ENCODE measurements at regions not wholly inside any gene's neighbourhood (a gene's known extent, or its start where the extent isn't known, plus 50 kb on each side); places are given as distances from the start of the nearest gene placed in this dataset.
"Not testable (repeated sequence)": the region's sequence is repeated elsewhere in the genome, so short reads cannot be mapped to it uniquely, and the experiment has no call there.

GRCh38 chr3:159674583-159674982, 314.1 kb upstream of the IL12A start:
- no peaks in the 10 kb centered on the region for H3K9me3 ChIP-seq (ENCODE audit: control insufficient read depth, insufficient read depth, low read depth, low read length)
- no peaks in the 10 kb centered on the region for H3K79me2 ChIP-seq (ENCODE audit: control insufficient read depth, insufficient read depth, low read length)
- no peak overlapping the region for H3K27ac ChIP-seq (ENCODE audit: insufficient read depth, low read length)
- H3K4me3 ChIP-seq (replicated peaks in 1 of 4; ENCODE audit: control extremely low read depth in 1 of 4, insufficient read depth in 1 of 4, low read depth in 3 of 4, low read length in 4 of 4), result no peak overlapping the region
- DNase-seq (ENCODE audit: low read depth in 2 of 2), result no peak
- TF ChIP-seq CTCF (conservative IDR thresholded peaks at IDR 0.05 in 1 of 2, IDR thresholded peaks at IDR 0.05 in 1 of 2; ENCODE audit: low read depth in 1 of 2, low read length in 2 of 2), result no peak
- TF ChIP-seq EZH2 (IDR thresholded peaks at IDR 0.05; ENCODE audit: low read length, missing control alignments), result no peak
- H4K20me1 ChIP-seq (ENCODE audit: control insufficient read depth, extremely low read depth, insufficient read depth, low read length), result no peaks in the 10 kb centered on the region
- H3K36me3 ChIP-seq (ENCODE audit: control insufficient read depth, insufficient read depth, low read length), result no peaks in the 10 kb centered on the region
- no peak overlapping the region for H3K9ac ChIP-seq (ENCODE audit: insufficient read depth, low read length)
- H3K4me1 ChIP-seq (ENCODE audit: control insufficient read depth, extremely low read depth, insufficient read depth, low read length), result no peaks in the 10 kb centered on the region
- H3K27me3 ChIP-seq (ENCODE audit: control insufficient read depth, insufficient read depth, low read length), result no peaks in the 10 kb centered on the region
- H3K4me2 ChIP-seq (ENCODE audit: extremely low read depth, insufficient read depth, low read length), result no peak overlapping the region
- no peak overlapping the region for H2AFZ ChIP-seq (ENCODE audit: low read length)

GRCh38 chr3:159675285-159675684, 313.4 kb upstream of the IL12A start:
- no peak for DNase-seq (ENCODE audit: low read depth in 2 of 2)
- Histone ChIP-seq H3K36me3 (ENCODE audit: control insufficient read depth, insufficient read depth, low read length) (no peaks in the 10 kb centered on the region), H3K27me3 (ENCODE audit: control insufficient read depth, insufficient read depth, low read length) (no peaks in the 10 kb centered on the region), H3K79me2 (ENCODE audit: control insufficient read depth, insufficient read depth, low read length) (no peaks in the 10 kb centered on the region), H3K9me3 (ENCODE audit: control insufficient read depth, insufficient read depth, low read depth, low read length) (no peaks in the 10 kb centered on the region), H3K4me3 (replicated peaks in 1 of 4; ENCODE audit: control extremely low read depth in 1 of 4, insufficient read depth in 1 of 4, low read depth in 3 of 4, low read length in 4 of 4) (no peak overlapping the region), H4K20me1 (ENCODE audit: control insufficient read depth, extremely low read depth, insufficient read depth, low read length) (no peaks in the 10 kb centered on the region), H3K9ac (ENCODE audit: insufficient read depth, low read length) (no peak overlapping the region), H2AFZ (ENCODE audit: low read length) (no peak overlapping the region), H3K27ac (ENCODE audit: insufficient read depth, low read length) (no peak overlapping the region), H3K4me1 (ENCODE audit: control insufficient read depth, extremely low read depth, insufficient read depth, low read length) (no peaks in the 10 kb centered on the region), H3K4me2 (ENCODE audit: extremely low read depth, insufficient read depth, low read length) (no peak overlapping the region)
- TF ChIP-seq CTCF (conservative IDR thresholded peaks at IDR 0.05 in 1 of 2, IDR thresholded peaks at IDR 0.05 in 1 of 2; ENCODE audit: low read depth in 1 of 2, low read length in 2 of 2) (no peak), EZH2 (IDR thresholded peaks at IDR 0.05; ENCODE audit: low read length, missing control alignments) (no peak)

GRCh38 chr3:159679900-159680299, 308.7 kb upstream of the IL12A start:
- Histone ChIP-seq H3K4me1 (ENCODE audit: control insufficient read depth, extremely low read depth, insufficient read depth, low read length) (no peaks in the 10 kb centered on the region), H3K79me2 (ENCODE audit: control insufficient read depth, insufficient read depth, low read length) (no peaks in the 10 kb centered on the region), H3K27ac (ENCODE audit: insufficient read depth, low read length) (no peak overlapping the region), H2AFZ (ENCODE audit: low read length) (no peak overlapping the region), H3K9ac (ENCODE audit: insufficient read depth, low read length) (no peak overlapping the region), H3K4me2 (ENCODE audit: extremely low read depth, insufficient read depth, low read length) (no peak overlapping the region), H3K36me3 (ENCODE audit: control insufficient read depth, insufficient read depth, low read length) (no peaks in the 10 kb centered on the region), H3K27me3 (ENCODE audit: control insufficient read depth, insufficient read depth, low read length) (no peaks in the 10 kb centered on the region), H3K9me3 (ENCODE audit: control insufficient read depth, insufficient read depth, low read depth, low read length) (no peaks in the 10 kb centered on the region), H4K20me1 (ENCODE audit: control insufficient read depth, extremely low read depth, insufficient read depth, low read length) (no peaks in the 10 kb centered on the region), H3K4me3 (replicated peaks in 1 of 4; ENCODE audit: control extremely low read depth in 1 of 4, insufficient read depth in 1 of 4, low read depth in 3 of 4, low read length in 4 of 4) (no peak overlapping the region)
- TF ChIP-seq EZH2 (IDR thresholded peaks at IDR 0.05; ENCODE audit: low read length, missing control alignments), result no peak
- TF ChIP-seq CTCF (conservative IDR thresholded peaks at IDR 0.05 in 1 of 2, IDR thresholded peaks at IDR 0.05 in 1 of 2; ENCODE audit: low read depth in 1 of 2, low read length in 2 of 2), result no peak
- DNase-seq (ENCODE audit: low read depth in 2 of 2), result no peak

GRCh38 chr3:159681717-159682116, 306.9 kb upstream of the IL12A start:
- H3K79me2 ChIP-seq (ENCODE audit: control insufficient read depth, insufficient read depth, low read length); H3K4me2 ChIP-seq (ENCODE audit: extremely low read depth, insufficient read depth, low read length); H3K9me3 ChIP-seq (ENCODE audit: control insufficient read depth, insufficient read depth, low read depth, low read length); H3K9ac ChIP-seq (ENCODE audit: insufficient read depth, low read length); H3K27ac ChIP-seq (ENCODE audit: insufficient read depth, low read length); H4K20me1 ChIP-seq (ENCODE audit: control insufficient read depth, extremely low read depth, insufficient read depth, low read length); H3K4me3 ChIP-seq (replicated peaks in 1 of 4; ENCODE audit: control extremely low read depth in 1 of 4, insufficient read depth in 1 of 4, low read depth in 3 of 4, low read length in 4 of 4); H3K27me3 ChIP-seq (ENCODE audit: control insufficient read depth, insufficient read depth, low read length); H2AFZ ChIP-seq (ENCODE audit: low read length); H3K4me1 ChIP-seq (ENCODE audit: control insufficient read depth, extremely low read depth, insufficient read depth, low read length); H3K36me3 ChIP-seq (ENCODE audit: control insufficient read depth, insufficient read depth, low read length); DNase-seq (ENCODE audit: low read depth in 2 of 2): not testable (repeated sequence)
